Activated CD4-positive, alpha-beta T cell treated with anti-CD3 and anti-CD28 coated beads for 36 hours (primary cell): ENCODE measurements at regions not wholly inside any gene's neighbourhood (a gene's known extent, or its start where the extent isn't known, plus 50 kb on each side); places are given as distances from the start of the nearest gene placed in this dataset.

Experiments used
- ATAC-seq: fragments of 200-7000 bp; cut with Tn5 transposase; one replicate; pipeline ENCODE4 v1.10.0; 2021; ENCODE audit warnings: mild to moderate bottlenecking, moderate library complexity
- CTCF ChIA-PET: fragments of 350-600 bp; sonication (Branson Sonifier 250); formaldehyde crosslinking; loops from one replicate; lab custom pipeline; 2021; ENCODE audit warnings: antibody characterized with exemption; lab: Charles Lee
- POLR2A ChIA-PET: fragments of 350-600 bp; sonication (Branson Sonifier 250); formaldehyde crosslinking; loops from one replicate; lab custom pipeline; 2021; ENCODE audit warnings: antibody characterized with exemption, inconsistent platforms; lab: Charles Lee
- DNase-seq: peaks from one replicate; pipeline ENCODE4 v3.0.0-alpha.2; 2020
- H3K27ac Mint-ChIP-seq: one replicate; pipeline ENCODE4 v1.8.0; 2021; ENCODE audit warnings: mixed read lengths
- H3K27me3 Mint-ChIP-seq: one replicate; pipeline ENCODE4 v1.8.0; 2021; ENCODE audit warnings: mixed read lengths
- H3K36me3 Mint-ChIP-seq: one replicate; pipeline ENCODE4 v1.8.0; 2021; ENCODE audit warnings: low read depth, mixed read lengths
- H3K4me1 Mint-ChIP-seq: one replicate; pipeline ENCODE4 v1.8.0; 2021; ENCODE audit warnings: mixed read lengths
- H3K4me3 Mint-ChIP-seq: one replicate; pipeline ENCODE4 v1.8.0; 2021; ENCODE audit warnings: mild to moderate bottlenecking, moderate library complexity, mixed read lengths
- H3K9me3 Mint-ChIP-seq: one replicate; pipeline ENCODE4 v1.8.0; 2021; ENCODE audit warnings: low read depth, mixed read lengths
- intact Hi-C, 2 experiments: fragments of 100-400 bp; cut with DNase I in 1 of 2; cut with micrococcal nuclease in 1 of 2; formaldehyde crosslinking; loops; one replicate each; pipeline versions ENCODE4 v1.14.2 to v1.15.1; 2022 to 2024; cut with DNase I, micrococcal nuclease

DNA sequence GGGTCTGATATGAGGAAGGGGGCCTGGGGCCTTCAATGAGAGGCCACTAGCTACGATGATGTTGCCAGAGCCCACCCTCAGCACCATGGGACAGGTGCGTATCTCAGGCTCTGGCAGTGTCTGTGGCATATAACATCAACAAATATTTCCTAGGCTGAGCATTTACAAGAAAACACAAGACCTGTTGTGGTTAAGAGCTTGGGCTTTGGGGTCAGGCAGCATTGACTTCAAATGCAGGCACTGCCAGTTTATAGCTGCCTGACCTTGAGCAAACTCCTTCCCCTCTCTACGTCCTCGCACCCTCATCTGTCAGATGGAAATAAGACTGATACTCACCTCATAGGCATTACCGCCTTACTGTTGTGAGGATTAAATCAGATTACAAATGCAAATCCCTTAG, 156.0 kb downstream of the KATNAL1 start:
- POLR2A ChIA-PET = interaction anchor here (0.8 kb wide), 1 partner anchor 39 kb away, joined by 4 read pairs; no protein-coding TSS in a partner anchor
- H3K36me3 Mint-ChIP-seq = no peaks in the 10 kb centered on the region
- no peak overlapping the region for H3K4me3 Mint-ChIP-seq
- H3K9me3 Mint-ChIP-seq = no peaks in the 10 kb centered on the region
- H3K27me3 Mint-ChIP-seq = no peaks in the 10 kb centered on the region
- CTCF ChIA-PET = interaction anchor here (0.7 kb wide), 2 partner anchors 14 to 36 kb away, joined by 3 to 4 read pairs; no protein-coding TSS in a partner anchor
- DNase-seq (no peak), ATAC-seq (no peak)
- peak overlapping the region; percentile 86 for H3K27ac Mint-ChIP-seq
- H3K4me1 Mint-ChIP-seq = peaks cover 76% of the 10 kb centered on the region
- intact Hi-C loops = loop anchor here in 1 of 2 experiments (10.0 kb wide), 1 partner anchor 713 kb away; no protein-coding TSS in a partner anchor

DNA sequence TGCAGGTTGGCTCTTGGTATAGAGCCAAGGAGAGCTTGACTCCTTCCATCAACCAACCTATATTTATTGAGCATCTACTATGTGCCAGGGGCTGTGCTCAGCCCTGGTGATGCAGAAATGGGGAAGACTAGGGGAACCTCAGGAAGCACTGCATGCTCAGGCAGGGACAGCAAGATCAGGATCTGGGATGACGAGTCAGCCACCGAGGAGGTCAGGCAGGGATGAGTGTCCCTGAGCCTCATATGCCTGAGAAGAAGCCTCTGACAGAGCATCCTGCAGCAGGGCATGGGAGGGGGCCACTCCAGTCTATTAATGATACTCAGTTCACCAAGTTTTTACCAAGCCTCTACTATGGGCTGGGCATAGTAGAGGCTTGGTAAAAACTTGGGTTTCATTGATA, 158.1 kb downstream of the KATNAL1 start:
- H3K27ac Mint-ChIP-seq = peak overlapping the region; percentile 87
- no peak for DNase-seq
- peaks cover 3% of the 10 kb centered on the region for H3K9me3 Mint-ChIP-seq
- no peaks in the 10 kb centered on the region for H3K27me3 Mint-ChIP-seq
- H3K4me3 Mint-ChIP-seq = no peak overlapping the region
- H3K4me1 Mint-ChIP-seq = peaks cover 83% of the 10 kb centered on the region
- ATAC-seq = no peak
- intact Hi-C loops = loop anchor here (2.0 to 10.0 kb wide), 6 partner anchors 76 to 1013 kb away; partner anchors contain the start of genes USPL1 (in 2 of the 2), HMGB1 (in 1 of the 2), HSPH1 (in 1 of the 2) and KATNAL1 (in 1 of the 2)
- ChIA-PET CTCF (interaction anchor here (0.9 to 7.3 kb wide), 4 partner anchors 9 to 20 kb away, joined by 4 to 45 read pairs (median 12); no protein-coding TSS in a partner anchor), POLR2A (no interaction called here)
- peaks cover 6% of the 10 kb centered on the region for H3K36me3 Mint-ChIP-seq

DNA sequence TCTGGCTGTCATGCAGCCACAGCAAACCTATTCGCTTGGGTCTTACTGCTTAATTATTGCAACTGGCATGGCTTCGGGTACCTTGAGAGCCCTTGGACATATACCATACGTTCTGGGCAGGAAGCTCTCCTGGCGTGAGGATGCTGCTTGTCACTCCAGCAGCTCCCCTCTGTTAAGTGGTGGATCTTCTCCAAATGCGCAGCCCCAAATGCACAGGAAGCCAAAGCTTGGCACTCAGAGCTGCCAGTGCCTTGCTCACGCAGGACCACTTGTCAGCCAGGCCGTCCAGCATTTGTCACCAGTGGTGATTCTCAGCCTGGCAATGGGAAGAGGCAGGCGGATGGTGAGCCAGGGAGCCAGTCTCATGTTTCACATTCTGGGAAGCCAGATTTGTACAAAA, 158.6 kb downstream of the KATNAL1 start:
- Mint-ChIP-seq H3K4me1 (peaks cover 88% of the 10 kb centered on the region), H3K9me3 (peaks cover 3% of the 10 kb centered on the region), H3K4me3 (no peak overlapping the region), H3K27me3 (no peaks in the 10 kb centered on the region), H3K27ac (peak overlapping the region; percentile 87), H3K36me3 (peaks cover 10% of the 10 kb centered on the region)
- intact Hi-C loops = loop anchor here (1.0 to 10.0 kb wide), 7 partner anchors 10 to 1014 kb away; partner anchors contain the start of genes USPL1 (in 2 of the 2), HMGB1 (in 1 of the 2), HSPH1 (in 1 of the 2) and KATNAL1 (in 1 of the 2)
- ATAC-seq (no peak), DNase-seq (no peak)
- ChIA-PET POLR2A (no interaction called here), CTCF (interaction anchor here (0.9 to 7.3 kb wide), 4 partner anchors 9 to 20 kb away, joined by 4 to 45 read pairs (median 12); no protein-coding TSS in a partner anchor)

DNA sequence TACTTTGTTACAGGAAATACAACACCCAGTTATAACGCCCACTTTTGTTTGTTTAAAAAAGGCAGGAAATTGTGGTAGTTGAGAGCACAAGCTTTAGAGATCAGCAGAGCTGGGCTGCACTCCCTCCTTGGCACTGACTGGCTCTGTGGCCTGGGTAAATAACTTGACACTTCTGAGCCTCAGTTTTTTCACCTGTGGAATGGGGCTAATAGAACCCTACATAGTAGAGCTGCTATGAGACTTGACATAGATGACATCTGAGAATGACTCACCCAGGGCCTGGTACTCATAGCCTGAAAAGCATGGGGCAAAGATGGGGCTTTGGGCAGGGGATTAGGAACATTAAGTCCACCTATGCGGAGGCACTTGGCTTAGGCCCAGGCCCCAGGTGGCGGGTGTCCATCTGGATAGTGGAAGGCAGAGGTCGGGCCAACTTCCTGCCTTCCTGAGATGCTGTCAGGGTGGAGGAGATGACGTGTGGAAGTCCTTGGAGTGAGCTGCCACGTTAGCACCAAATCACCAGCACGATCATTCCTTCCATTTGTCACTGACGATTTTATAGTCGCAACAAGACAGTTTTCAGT, 159.1 kb downstream of the KATNAL1 start:
- Mint-ChIP-seq H3K27me3 (no peaks in the 10 kb centered on the region), H3K36me3 (peaks cover 11% of the 10 kb centered on the region), H3K4me1 (peaks cover 93% of the 10 kb centered on the region), H3K9me3 (peaks cover 3% of the 10 kb centered on the region), H3K27ac (peak overlapping the region; percentile 87), H3K4me3 (no peak overlapping the region)
- intact Hi-C loops = loop anchor here (1.0 to 10.0 kb wide), 7 partner anchors 10 to 1014 kb away; partner anchors contain the start of genes USPL1 (in 2 of the 2), HMGB1 (in 1 of the 2), HSPH1 (in 1 of the 2) and KATNAL1 (in 1 of the 2)
- peak; percentile 51 for DNase-seq
- ChIA-PET POLR2A (no interaction called here), CTCF (interaction anchor here (1.0 to 7.3 kb wide), 3 partner anchors 10 to 21 kb away, joined by 4 to 45 read pairs (median 20); no protein-coding TSS in a partner anchor)
- peak; percentile 42 for ATAC-seq

DNA sequence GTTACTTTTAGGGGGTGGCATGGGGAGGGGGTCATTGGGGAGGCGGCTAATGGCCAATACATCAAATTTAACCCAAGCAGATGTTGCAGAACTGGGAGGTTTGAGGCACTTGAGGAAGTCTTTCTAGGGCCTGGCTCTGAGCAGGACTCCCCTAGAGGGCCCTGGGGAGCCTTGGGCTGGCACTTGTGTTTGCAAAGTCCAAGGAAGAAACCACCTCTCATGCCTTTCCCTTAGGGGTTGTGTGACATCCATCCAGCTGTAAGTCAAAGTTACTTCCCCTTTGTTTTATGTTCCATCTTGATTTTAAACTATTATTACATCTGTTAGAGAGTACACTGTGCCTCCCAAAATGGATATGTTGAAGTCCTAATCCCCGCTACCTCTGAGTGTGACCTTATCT, 159.9 kb downstream of the KATNAL1 start:
- no peak for ATAC-seq
- Mint-ChIP-seq H3K4me3 (no peak overlapping the region), H3K9me3 (peaks cover 3% of the 10 kb centered on the region), H3K27me3 (no peaks in the 10 kb centered on the region), H3K4me1 (peaks cover 97% of the 10 kb centered on the region), H3K27ac (peak overlapping the region; percentile 87), H3K36me3 (peaks cover 11% of the 10 kb centered on the region)
- DNase-seq = no peak
- POLR2A ChIA-PET = no interaction called here
- CTCF ChIA-PET = interaction anchor here (1.6 to 7.3 kb wide), 2 partner anchors 10 to 32 kb away, joined by 7 to 45 read pairs; no protein-coding TSS in a partner anchor
- intact Hi-C loops = loop anchor here (2.0 to 10.0 kb wide), 7 partner anchors 77 to 1015 kb away; partner anchors contain the start of genes HMGB1 (in 1 of the 2), HSPH1 (in 1 of the 2), KATNAL1 (in 1 of the 2) and USPL1 (in 1 of the 2)

DNA sequence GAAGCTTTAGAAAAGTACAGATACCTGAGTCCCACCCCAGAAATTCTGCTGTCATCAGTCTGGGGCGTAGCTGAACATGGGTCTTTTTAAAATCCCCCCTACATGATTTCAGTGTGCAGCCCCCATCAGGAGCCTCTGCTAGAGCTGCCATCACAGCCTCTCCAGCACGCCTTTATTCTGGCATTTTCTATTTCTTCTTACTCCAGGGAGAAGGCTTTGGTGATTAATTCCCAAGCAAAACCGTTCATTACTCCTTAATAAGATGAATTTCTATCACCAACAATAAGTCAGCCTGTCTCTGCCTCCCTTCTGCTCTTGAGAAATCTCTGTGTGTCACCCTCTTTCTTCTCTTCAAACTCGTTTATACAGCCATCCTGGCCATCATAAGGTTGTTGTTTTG, 160.3 kb downstream of the KATNAL1 start:
- H3K9me3 Mint-ChIP-seq = peaks cover 3% of the 10 kb centered on the region
- ATAC-seq = no peak
- no peaks in the 10 kb centered on the region for H3K27me3 Mint-ChIP-seq
- DNase-seq = no peak
- peaks cover 11% of the 10 kb centered on the region for H3K36me3 Mint-ChIP-seq
- POLR2A ChIA-PET = interaction anchor here (0.6 kb wide), 1 partner anchor 47 kb away, joined by 4 read pairs; no protein-coding TSS in a partner anchor
- peak overlapping the region; percentile 87 for H3K27ac Mint-ChIP-seq
- intact Hi-C loops = loop anchor here (2.0 to 10.0 kb wide), 7 partner anchors 78 to 1015 kb away; partner anchors contain the start of genes HMGB1 (in 1 of the 2), HSPH1 (in 1 of the 2), KATNAL1 (in 1 of the 2) and USPL1 (in 1 of the 2)
- CTCF ChIA-PET = interaction anchor here (1.6 to 7.3 kb wide), 3 partner anchors 11 to 32 kb away, joined by 7 to 48 read pairs (median 45); no protein-coding TSS in a partner anchor
- peaks cover 98% of the 10 kb centered on the region for H3K4me1 Mint-ChIP-seq
- H3K4me3 Mint-ChIP-seq = no peak overlapping the region

DNA sequence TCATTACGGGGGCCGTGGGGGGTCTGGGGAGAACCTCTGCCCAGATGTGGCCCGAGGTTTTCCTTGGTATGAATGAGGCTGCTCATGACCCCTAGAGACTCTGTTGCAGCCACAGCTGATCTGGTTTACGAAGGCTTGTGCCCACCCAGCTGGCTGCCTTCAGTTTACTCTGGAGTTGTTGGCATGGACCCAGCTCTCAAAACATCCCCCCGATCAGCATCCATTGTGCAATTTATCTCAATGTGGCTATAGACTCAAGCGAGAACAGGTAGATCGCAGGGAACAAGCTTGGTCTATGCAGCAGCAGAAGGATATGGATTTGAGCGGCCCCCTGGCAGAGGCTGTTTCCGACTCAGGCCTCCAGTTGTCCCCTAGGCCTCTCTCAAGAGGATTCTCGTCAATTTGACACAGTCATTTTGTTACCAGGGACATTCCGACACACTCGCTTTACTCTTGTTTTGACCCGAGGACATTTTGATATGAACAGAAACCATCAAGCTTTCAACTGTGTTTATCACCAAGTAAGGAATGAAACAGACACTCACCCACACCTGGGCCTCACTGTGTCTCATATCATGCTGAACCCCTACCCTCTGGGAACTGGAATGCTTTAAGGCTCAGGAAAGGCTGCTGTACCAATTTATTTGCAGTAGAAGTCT, 161.5 kb downstream of the KATNAL1 start:
- Mint-ChIP-seq H3K4me1 (peaks cover 93% of the 10 kb centered on the region), H3K36me3 (peaks cover 11% of the 10 kb centered on the region), H3K9me3 (peaks cover 3% of the 10 kb centered on the region), H3K27me3 (no peaks in the 10 kb centered on the region), H3K27ac (peak overlapping the region; percentile 87), H3K4me3 (peak overlapping the region; percentile 34)
- POLR2A ChIA-PET = interaction anchor here (0.7 to 1.1 kb wide), 5 partner anchors 13 to 471 kb away, joined by 3 to 7 read pairs (median 3); no protein-coding TSS in a partner anchor
- DNase-seq (peak; percentile 76), ATAC-seq (peak; percentile 74)
- intact Hi-C loops = loop anchor here (1.0 to 10.0 kb wide), 10 partner anchors 13 to 1016 kb away; partner anchors contain the start of genes HMGB1 (in 1 of the 2), HSPH1 (in 1 of the 2), KATNAL1 (in 1 of the 2) and USPL1 (in 1 of the 2)
- CTCF ChIA-PET = interaction anchor here (0.5 to 7.3 kb wide), 8 partner anchors 12 to 469 kb away, joined by 3 to 48 read pairs (median 4); no protein-coding TSS in a partner anchor

DNA sequence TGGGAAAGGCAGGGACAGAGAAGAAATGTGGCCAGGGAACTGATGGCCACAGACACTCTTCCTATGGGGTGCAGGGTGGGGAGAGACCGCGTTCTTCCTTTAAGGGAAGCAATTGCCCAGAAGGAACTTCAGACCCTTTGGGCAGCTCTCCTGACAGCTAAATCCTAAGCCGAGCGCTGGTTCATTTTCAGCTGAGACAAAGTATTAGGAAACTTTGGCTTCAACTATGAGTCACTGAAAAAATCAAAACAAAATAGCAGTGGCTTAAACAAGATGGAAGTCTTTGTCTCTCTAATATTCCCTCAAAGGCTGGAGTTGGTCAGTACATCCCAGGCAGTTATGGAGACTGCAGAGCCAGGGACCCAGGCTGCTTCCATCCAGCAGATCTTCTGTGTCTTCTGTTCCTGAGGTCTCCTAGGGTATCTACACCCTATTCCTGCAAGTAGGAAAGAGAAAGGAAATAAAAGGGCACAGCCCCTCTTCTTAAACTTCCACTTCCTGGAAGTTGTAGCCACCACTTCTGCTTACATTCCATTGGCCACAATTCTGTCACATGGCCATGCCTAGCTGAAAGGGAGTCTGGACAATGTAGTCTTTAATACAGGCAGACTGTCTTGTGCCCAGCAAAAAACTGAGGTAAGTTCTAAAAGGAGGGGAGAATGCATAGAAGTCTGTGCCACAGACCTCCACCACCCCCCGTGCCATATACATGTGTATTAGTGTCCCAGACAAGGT, 163.5 kb downstream of the KATNAL1 start:
- intact Hi-C loops = loop anchor here in 1 of 2 experiments (10.0 kb wide), 1 partner anchor 81 kb away; no protein-coding TSS in a partner anchor
- POLR2A ChIA-PET = interaction anchor here (0.9 kb wide), 1 partner anchor 322 kb away, joined by 3 read pairs; the partner anchor contains the start of gene HMGB1

DNA sequence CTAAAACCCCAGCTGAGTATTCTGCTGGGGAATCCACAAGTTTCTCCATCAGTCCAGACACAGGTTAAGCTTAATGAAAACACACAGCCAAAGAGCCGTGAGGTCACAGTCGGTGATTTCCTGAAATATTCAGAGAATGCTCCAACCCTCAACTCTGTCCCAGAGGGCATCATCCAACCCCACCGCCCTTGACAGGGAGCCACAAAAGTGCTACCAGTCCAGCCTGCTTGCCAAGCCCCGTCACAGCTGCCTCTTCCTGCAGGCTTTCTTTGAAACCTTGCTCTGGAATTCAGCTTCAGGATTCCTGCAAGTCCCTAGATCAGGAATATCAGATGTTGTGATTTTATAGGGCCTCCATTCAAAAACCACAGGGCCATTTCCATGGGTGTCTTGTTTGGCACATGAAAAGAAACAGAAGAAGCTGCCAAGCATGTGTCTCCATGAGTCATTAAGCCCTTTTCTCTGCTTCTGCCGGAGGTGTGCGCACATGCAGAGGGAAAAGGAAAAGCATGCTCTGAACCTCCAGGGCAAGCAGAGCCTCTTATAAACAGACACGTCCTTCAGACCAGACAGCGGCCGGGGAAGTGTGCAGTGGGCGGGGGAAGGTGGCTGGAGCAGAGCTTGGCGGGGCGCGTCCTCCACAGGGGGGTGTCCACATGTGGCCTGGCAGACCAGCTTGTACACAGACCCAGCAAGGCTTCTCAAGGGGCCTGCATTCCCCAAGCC, 164.7 kb downstream of the KATNAL1 start:
- peaks cover 62% of the 10 kb centered on the region for H3K4me1 Mint-ChIP-seq
- H3K36me3 Mint-ChIP-seq = peaks cover 11% of the 10 kb centered on the region
- peak; percentile 49 for ATAC-seq
- intact Hi-C loops = loop anchor here in 1 of 2 experiments (10.0 kb wide), 1 partner anchor 82 kb away; no protein-coding TSS in a partner anchor
- peaks cover 3% of the 10 kb centered on the region for H3K9me3 Mint-ChIP-seq
- H3K27ac Mint-ChIP-seq = peak overlapping the region; percentile 84
- H3K27me3 Mint-ChIP-seq = no peaks in the 10 kb centered on the region
- H3K4me3 Mint-ChIP-seq = no peak overlapping the region
- CTCF ChIA-PET = interaction anchor here (0.5 to 5.9 kb wide), 11 partner anchors 9 to 354 kb away, joined by 3 to 48 read pairs (median 4); no protein-coding TSS in a partner anchor
- POLR2A ChIA-PET = interaction anchor here (1.2 to 1.4 kb wide), 3 partner anchors 10 to 62 kb away, joined by 4 to 7 read pairs (median 6); no protein-coding TSS in a partner anchor
- peak; percentile 66 for DNase-seq

More for the DNA sequence above, 163.5 kb downstream of the KATNAL1 start:
- H3K4me3 Mint-ChIP-seq = no peak overlapping the region
- H3K27me3 Mint-ChIP-seq = no peaks in the 10 kb centered on the region
- DNase-seq (peak; percentile 41), ATAC-seq (no peak)
- peaks cover 3% of the 10 kb centered on the region for H3K9me3 Mint-ChIP-seq
- H3K27ac Mint-ChIP-seq = peak overlapping the region; percentile 87
- peaks cover 11% of the 10 kb centered on the region for H3K36me3 Mint-ChIP-seq
- CTCF ChIA-PET = interaction anchor here (0.7 to 7.3 kb wide), 5 partner anchors 9 to 432 kb away, joined by 3 to 48 read pairs (median 7); no protein-coding TSS in a partner anchor
- H3K4me1 Mint-ChIP-seq = peaks cover 74% of the 10 kb centered on the region
